GM21528 (cell line): ENCODE measurements at regions not wholly inside any gene's neighbourhood (a gene's known extent, or its start where the extent isn't known, plus 50 kb on each side); places are given as distances from the start of the nearest gene placed in this dataset.
"Not testable (repeated sequence)": the region's sequence is repeated elsewhere in the genome, so short reads cannot be mapped to it uniquely, and the experiment has no call there.

Source experiments
- ATAC-seq: cut with Tn5 transposase; IDR thresholded peaks from one replicate; pipeline ENCODE4 v1.9.1; 2021; ENCODE audit warnings: mild to moderate bottlenecking, moderate library complexity; ENCODE audit not compliant: unreplicated experiment, low FRiP score

DNA sequence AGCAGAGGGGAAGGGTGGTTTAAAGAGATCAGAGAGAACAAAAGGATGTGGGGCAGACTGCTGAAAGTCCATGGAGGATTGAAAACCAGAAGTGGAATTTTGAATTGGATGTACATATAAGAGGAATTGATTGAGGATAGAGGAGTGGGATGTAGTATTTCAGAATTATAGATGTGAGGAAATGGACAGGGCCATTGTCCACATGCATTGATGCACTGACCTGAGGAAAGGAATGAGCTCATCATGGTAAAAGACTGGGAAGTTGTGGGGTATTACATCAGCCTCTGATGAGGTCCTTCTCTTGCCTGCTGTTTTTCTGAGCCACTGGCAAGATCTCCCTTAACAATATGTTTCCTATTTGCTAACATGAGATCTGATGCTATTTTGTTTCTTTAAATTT, 365.7 kb upstream of the FANCL start:
- ATAC-seq: no peak

DNA sequence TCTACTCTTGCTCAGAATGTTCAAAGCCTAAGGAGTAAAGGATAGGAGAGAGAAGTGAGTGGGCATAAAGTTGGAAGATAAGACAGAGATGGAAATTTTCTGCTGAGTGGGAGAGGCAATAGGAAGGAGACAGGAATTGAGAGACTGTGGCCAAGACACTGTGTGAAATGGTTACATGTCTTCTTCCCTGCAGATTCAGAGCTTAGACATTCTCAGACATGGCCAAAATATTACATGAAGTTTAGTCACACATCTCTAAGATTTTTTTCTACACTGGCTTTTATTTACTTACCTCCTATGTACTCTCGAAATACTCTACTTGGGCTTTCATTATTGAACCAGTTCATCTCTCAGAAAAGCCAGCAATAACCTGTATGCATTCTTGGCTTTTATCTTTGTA, 363.0 kb upstream of the FANCL start:
- ATAC-seq: no peak

DNA sequence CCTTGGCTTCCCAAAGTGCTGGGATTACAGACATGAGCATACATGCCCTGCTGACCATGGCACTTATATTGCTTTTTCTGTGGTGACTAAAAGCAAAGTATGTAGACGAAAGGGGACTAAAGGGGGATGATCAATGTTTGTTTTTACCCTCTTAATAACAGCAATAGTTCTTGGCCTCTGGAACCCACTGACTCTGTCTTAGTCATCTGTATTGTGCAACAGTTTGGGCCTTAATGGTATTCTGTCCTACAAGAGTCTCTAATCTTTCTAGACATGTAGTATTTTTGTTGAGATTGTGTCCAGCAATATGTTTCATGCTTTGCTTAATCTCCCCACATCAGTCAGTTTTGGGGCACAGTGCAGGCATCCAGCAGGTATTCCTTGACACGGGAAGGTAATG, 359.9 kb upstream of the FANCL start:
- no peak for ATAC-seq

DNA sequence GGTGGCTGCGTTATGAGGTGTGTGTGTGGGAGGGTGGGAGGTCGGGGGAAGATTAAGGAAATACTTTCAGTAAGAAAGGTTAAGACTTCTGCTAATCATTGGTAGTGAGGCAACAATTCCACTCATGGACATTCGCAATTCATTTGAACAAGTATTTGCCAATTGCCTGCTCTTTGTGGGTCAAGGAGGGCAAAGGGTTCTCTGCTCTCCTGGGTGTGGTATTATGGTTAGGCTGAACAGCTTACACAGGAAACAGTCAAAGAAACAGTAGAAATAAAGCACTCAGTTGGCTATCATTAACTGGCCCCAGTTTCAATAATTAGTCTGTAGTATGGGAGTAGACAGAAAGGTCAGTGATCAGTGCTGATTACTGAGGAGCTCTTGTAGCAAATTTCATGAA, 357.0 kb upstream of the FANCL start:
- ATAC-seq: no peak

DNA sequence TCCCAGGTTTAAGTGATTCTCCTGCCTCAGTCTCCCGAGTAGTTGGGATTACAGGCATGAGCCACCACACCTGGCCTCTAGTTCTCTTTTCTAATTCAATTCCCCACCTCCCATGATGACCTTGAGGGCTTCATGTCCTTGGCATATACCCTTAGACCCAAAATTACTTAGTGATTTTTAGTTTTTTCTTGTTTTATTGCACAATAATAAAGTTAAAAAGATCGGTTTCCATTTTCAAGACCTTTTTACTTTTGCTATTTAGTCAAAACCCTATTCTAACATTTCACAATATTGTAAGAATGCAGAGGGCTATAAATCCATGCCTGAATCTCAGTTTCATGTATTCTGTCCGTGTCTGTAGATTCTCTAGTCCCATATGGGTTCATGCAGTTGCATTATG, 354.6 kb upstream of the FANCL start:
- ATAC-seq: no peak

DNA sequence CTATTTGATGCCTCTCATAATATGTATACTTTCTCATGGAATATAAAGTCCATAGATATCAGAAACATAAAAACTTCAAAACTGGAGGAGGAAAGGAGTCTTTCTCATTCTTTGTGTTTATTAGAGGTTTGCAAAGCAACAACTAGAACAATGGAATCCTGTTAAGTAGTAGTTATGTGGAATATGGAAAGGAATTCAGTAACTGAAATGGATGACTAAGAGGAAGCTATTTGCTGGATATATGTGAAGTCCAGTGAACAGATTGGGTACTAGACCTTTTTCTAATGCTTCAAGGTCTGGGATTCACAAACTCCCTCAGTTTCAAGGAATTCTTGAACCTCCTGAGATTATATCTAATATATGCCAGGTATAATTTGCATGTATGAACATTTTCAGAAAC, 353.6 kb upstream of the FANCL start:
- no peak for ATAC-seq

DNA sequence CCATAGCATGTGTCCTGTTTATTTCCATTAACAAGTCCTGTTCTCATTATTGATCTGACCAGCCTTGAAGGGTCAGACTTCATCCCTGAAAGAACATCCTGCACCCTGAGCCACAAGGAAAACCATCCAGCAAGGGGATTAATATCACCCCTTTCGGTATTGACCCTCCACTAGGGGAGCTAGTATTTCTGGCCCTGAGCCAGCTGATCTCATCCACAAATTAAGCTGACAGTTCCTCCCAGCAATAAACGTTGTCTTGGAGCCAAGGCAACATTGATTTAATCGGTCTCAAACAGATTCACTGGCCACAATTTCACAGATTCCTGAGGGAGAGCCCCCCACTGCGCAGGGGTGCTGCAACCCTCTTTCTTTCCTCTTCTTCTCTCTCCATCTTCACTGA, 353.1 kb upstream of the FANCL start:
- ATAC-seq: no peak

DNA sequence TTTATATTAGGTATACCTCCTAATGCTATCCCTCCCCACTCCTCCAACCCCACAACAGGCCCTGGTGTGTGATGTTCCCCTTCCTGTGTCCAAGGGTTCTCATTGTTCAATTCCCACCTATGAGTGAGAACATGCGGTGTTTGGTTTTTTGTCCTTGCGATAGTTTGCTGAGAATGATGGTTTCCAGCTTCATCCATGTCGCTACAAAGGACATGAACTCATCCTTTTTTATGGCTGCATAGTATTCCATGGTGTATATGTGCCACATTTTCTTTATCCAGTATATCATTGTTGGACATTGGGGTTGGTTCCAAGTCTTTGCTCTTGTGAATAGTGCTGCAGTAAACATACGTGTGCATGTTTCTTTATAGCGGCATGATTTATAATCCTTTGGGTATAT, 345.1 kb upstream of the FANCL start:
- not testable (repeated sequence) for ATAC-seq

DNA sequence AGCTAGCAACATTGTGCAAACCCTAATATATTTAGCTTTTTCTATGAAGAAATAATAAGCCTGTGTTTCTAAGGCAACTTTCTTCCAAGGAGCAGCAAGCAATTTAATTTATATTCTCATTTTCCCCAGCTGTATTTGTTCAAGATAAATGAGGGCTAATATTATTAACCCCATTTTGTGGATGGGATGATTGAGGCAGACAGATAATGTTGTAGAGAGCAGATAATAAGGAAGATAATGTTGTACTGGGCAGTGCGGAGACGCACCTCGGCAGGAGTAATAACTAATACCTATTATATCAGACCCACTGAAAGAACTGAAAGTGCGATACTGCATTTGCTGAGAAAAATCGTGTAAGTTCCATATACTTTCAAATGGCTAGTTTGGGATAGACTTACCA, 344.1 kb upstream of the FANCL start:
- ATAC-seq: no peak

DNA sequence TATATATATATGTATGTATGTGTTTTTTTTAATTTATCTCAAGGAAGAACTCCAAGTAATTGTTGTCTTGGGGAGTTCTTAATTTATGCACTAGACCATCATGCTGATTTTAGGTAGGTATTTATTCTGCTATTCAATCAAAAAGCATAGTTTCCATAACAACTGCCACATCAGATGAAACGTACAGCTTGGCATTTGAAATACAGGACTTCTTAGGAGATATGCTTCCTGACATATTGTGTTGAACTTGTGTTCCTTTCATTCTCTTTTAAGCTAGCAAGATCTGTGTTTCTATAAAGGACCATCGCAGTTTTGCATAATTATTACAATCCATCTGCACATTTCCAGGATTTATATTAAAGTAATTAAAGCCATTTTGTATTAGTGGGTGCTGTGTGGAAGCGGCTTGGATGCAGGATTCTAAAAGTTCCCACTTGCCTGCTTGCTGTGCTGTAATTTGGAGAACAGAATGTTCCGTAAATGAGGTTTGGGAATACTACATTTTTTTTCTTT, 343.5 kb upstream of the FANCL start:
- no peak for ATAC-seq

DNA sequence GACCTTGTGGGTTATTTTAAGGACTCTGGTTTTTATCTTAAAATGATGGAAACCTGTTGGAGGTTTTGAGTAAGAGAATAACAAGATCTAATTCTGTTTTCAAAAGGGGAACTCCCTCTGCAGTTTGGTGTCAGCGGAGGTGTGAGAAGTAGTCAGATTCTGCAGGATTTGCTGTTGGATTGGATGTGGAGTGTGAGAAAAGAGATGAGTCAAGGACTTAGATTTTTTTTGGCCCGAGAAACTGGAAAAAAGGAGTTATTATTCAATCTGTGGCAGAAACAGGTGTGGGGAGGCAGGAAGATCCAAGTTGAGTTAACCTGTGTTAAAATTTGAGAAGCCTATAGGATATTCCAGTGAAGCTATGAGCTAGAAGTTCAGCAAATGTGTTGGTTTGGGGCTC, 337.2 kb upstream of the FANCL start:
- ATAC-seq: no peak

DNA sequence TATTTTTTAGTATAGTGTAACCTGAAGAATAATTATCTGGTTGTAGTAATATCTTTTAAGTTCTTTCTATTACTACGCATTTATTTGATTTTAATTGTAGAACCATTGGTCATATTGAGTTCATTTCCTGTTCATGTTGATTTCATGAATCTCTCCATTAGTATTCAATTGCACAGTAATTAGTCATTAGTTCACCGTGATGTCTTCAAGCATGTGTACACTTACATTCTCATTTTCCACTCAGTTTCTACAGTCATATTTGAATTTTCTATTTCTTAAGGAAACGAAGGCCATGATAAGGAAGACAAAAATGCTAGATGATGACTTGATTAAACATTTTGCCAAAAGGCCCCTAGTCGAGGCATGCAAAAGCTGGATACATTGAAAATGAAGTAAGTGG, 333.7 kb upstream of the FANCL start:
- ATAC-seq: no peak

DNA sequence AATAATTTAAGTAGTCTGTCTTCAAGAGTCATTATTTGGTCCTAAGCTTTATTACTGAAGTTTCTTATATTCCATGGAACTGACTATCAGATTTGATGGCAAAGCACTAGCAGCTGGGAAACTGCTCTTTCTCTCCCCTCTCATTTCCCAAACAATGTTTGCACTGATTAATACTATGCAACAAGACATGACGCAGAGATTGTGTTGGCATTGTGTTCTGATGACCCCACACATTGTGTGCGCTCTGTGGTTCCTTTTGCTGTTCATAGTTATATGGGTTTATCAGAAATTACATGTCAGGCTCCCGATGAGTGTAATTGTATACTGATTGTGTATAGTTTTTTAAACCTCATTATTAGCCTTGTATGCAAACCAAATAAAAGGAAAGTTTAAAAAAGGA, 331.6 kb upstream of the FANCL start:
- no peak for ATAC-seq

DNA sequence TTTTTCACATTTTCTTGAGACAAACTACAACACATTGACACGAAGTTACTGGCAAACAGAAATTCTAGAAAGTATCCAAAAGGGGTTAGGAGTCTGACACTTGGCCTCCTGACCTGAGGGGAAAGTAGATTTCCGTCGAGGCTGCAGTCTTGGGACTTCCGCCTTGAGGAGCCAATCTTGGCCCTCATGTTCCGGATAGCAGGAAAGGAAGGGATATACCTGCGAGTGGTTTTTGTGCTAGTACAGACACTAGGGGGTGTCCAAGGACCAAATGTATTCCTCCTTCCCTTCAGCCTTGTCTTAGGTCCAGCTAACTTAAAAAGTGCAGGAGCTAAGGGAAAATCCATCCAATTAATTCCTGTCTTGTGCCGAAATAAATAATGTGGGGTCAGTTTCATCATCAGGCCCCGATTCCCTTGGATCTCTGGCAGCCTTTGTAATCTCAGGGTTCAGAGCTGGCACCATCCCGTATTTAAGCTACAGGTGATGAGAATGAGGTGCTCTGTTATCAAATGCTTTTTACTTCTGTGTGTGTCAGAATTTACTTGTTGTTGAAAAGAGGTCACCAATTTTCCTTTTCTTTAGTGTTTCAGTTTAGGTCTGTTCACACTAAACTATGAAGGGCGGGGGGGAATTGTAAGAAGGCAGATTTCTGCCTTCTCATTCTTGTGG, 330.2 kb upstream of the FANCL start:
- ATAC-seq: peak; percentile 89

DNA sequence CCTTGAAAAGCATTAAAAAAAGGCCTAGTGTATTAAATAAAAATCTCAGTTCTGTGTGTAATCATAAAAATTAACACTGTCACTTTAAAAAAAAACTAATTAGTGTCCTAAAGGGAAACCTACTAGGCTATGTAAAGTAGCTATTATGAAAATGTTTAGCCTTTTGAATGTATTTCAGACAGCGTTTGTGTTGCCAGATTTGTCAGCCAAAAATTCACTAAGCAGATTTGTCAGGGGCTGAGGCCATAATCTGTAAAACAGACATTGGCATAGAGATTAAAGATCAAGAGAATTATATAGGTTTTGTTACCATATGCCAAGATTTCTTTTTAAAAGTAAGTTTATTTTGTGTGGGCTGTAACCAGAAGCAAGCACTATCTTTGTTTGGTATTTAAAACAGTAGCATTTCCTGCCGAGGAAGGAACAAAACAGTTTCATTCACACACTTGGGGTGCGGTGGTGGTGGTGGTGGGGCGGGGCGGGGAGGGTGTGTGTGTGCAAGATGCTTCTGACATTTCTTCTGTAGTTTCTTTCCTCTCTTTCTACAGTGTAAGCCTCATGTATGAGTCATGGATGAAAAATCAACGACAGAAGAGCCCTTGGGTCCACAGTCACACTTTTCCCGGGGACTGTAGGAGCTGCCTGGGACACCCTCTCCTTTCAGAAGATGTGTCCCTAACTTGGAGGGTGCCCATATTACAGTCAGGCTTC, 328.5 kb upstream of the FANCL start:
- ATAC-seq: no peak

DNA sequence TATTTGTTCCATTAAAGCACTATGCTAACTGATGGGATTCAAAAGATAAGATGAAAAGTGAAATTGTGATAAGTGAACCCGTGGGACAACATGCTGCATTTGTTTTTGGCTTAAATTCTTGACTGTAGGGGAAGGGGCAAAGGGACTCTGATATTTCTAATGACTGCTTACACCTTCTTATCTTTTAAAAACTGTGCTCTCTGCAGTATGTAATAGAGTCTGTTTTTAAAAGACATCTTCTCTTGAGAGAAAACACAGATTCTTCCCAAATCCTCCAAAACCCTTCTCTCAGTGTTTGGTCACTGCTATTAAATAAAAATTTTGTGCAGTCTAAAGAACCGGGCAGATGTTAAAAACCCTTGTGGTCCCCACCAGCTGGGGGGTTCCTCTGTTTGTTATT, 327.8 kb upstream of the FANCL start:
- ATAC-seq: no peak

DNA sequence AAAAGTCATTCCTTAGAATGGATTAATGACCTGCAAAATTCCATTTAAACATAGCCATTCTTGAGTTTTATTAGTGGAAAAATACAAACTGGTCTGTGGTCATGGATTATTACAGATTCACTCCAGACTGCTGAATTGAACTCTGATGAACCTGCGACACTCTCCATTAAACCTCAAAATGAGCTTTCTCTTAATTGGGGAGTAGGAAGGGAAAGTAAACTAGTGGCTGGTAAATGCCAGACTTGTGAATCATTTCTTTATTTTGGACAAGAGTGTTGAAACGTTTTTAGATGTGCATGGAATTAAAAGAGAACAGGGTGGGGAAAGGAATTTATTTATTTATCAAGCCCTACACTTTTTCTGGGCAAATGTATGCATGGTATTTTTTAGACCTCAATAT, 321.2 kb upstream of the FANCL start:
- ATAC-seq: no peak

DNA sequence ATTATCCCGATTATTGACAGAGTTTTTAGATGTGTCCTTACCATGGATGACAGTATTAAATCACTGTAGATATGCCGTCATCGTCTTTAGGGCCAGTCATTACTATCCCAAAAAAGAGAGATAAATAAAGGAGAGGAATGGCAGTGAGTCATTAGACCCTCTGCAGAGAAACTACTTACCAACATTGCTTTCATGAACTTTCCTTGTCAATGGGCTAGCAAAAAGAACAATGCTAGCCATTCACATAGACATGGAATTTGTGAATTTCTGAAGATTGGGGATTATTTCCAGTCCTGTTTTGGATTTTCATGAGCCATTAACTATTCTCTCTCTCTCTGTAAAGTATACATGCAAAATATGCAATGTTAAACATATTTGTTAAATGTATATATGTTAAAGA, 319.4 kb upstream of the FANCL start:
- ATAC-seq: no peak

DNA sequence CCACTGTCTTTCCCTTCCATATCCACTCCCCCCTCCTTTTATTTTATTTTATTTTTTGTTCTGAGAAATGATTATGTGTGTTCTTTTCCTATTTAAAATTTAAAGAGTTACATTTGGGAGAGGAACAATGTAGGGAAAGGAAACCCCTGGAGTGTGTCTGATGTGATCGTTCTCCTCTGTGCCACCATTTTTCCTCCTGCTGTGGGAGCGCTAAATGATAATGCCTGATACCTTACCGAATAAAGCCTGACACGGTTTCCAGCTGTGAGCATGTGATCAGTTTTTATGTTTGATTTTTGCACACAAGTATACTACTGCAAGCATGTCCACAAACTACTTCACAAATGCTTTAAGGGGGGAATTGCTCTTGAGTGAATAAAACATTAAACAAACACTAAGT, 317.8 kb upstream of the FANCL start:
- no peak for ATAC-seq

DNA sequence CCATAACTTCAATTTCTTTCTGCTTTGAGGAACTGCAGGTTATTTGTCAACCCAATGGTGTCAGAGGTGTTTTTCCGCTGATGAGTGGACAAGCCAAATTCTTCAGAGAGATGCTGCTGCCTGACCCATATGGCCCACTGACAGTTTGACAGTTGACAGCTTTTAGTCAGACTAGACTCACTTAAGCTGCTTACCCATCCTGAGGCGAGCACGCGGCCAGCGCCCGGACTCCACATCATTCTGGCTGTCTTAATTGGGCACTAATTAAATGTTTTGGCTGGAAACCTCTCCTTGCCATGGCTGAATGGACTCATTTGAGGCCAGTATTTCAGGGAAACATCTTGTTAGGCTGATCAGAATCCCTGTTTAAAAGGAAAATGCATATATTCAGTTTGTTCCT, 316.1 kb upstream of the FANCL start:
- no peak for ATAC-seq

DNA sequence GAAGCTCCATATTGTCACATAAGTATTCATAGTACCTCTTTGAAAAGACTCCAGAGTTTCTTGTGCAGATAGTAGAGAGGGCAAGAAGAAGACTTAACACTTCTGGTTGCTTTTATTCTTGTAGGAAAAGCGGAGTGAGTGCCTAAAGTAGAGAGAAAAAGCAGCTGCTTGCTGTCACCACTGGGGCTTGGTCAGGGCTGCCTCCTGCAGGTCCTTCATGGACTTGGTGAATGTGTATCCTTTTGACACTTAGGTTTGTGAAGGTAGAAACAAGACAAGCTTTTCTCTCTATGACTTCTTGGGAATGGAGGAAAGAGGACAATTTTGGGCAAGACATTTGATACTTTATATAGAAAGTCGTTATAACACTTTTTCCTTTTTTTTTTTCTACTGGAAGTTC, 312.8 kb upstream of the FANCL start:
- ATAC-seq: no peak

DNA sequence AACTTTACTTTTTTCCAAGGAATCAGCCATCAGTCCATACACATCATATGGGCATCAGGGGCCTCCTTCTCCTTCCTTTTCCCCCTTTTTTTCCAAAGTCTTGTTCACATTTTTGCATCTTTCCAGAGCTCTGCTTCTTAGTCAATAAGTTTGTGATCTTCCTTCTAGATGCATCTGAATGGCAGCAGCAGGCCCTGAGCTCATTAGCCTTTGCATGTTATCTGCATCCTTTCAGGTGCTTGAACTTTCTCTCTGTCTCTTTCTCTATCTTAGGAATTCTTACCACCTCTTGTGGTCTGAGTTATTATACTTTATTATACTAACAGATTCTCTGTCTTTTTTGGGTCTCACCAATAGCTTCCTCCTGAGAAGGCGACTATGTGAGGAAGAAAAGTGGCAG, 312.4 kb upstream of the FANCL start:
- ATAC-seq: no peak
